Parathyroid adenoma (tissue), 2 donors: ENCODE measurements at regions not wholly inside any gene's neighbourhood (a gene's known extent, or its start where the extent isn't known, plus 50 kb on each side); places are given as distances from the start of the nearest gene placed in this dataset.
"Not testable (repeated sequence)": the region's sequence is repeated elsewhere in the genome, so short reads cannot be mapped to it uniquely, and the experiment has no call there.

ENCODE experiments used
- H2AFZ ChIP-seq: fragments of 300-600 bp; sonication (generic); one replicate; pipeline ENCODE4 v1.7.0; 2017; ENCODE audit warnings: antibody characterized with exemption, mild to moderate bottlenecking
- H3K27ac ChIP-seq: fragments of 300-600 bp; sonication (generic); one replicate; pipeline ENCODE4 v1.7.0; 2017
- H3K27me3 ChIP-seq: fragments of 300-600 bp; sonication (generic); one replicate; pipeline ENCODE4 v1.7.0; 2017; ENCODE audit warnings: low read length; ENCODE audit not compliant: control insufficient read depth, insufficient read depth
- H3K36me3 ChIP-seq: fragments of 300-600 bp; sonication (generic); one replicate; pipeline ENCODE4 v1.7.0; 2017; ENCODE audit warnings: low read length; ENCODE audit not compliant: control insufficient read depth, insufficient read depth
- H3K4me1 ChIP-seq: fragments of 300-600 bp; sonication (generic); one replicate; pipeline ENCODE4 v1.7.0; 2017; ENCODE audit warnings: control low read depth
- H3K4me2 ChIP-seq: fragments of 300-600 bp; sonication (generic); one replicate; pipeline ENCODE4 v1.7.0; 2017; ENCODE audit warnings: low read length
- H3K4me3 ChIP-seq: fragments of 300-600 bp; sonication (generic); one replicate; pipeline ENCODE4 v1.7.0; 2017; ENCODE audit warnings: low read depth, low read length
- H3K79me2 ChIP-seq: fragments of 300-600 bp; sonication (generic); one replicate; pipeline ENCODE4 v1.7.0; 2017; ENCODE audit warnings: control low read depth
- H3K9ac ChIP-seq: fragments of 300-600 bp; sonication (generic); one replicate; pipeline ENCODE4 v1.7.0; 2017; ENCODE audit warnings: mild to moderate bottlenecking
- H3K9me3 ChIP-seq: fragments of 300-600 bp; sonication (generic); one replicate; pipeline ENCODE4 v1.7.0; 2017; ENCODE audit warnings: low read length; ENCODE audit not compliant: control insufficient read depth
- CTCF ChIP-seq: fragments of 300-600 bp; sonication (generic); IDR thresholded peaks from one replicate; pipeline ENCODE4 v1.7.0; 2017; ENCODE audit warnings: antibody characterized with exemption, mild to moderate bottlenecking
- donor health status: primary hyperparathyroidism.

GRCh38 chr4:116632269-116632668, 453.1 kb downstream of the TRAM1L1 start:
- no peak overlapping the region for H3K4me2 ChIP-seq
- no peaks in the 10 kb centered on the region for H3K9me3 ChIP-seq
- H3K27ac ChIP-seq, result no peak overlapping the region
- no peak overlapping the region for H3K4me3 ChIP-seq
- H3K36me3 ChIP-seq, result no peaks in the 10 kb centered on the region
- TF ChIP-seq CTCF, result no peak
- no peaks in the 10 kb centered on the region for H3K4me1 ChIP-seq
- H3K27me3 ChIP-seq, result no peaks in the 10 kb centered on the region
- H2AFZ ChIP-seq, result no peak overlapping the region
- no peaks in the 10 kb centered on the region for H3K79me2 ChIP-seq
- no peak overlapping the region for H3K9ac ChIP-seq

GRCh38 chr4:116628598-116628997, 456.8 kb downstream of the TRAM1L1 start:
- Histone ChIP-seq H3K4me2 (no peak overlapping the region), H3K4me1 (no peaks in the 10 kb centered on the region), H3K79me2 (no peaks in the 10 kb centered on the region), H3K36me3 (no peaks in the 10 kb centered on the region), H3K27ac (no peak overlapping the region), H3K9ac (no peak overlapping the region), H3K9me3 (no peaks in the 10 kb centered on the region), H3K4me3 (no peak overlapping the region), H3K27me3 (no peaks in the 10 kb centered on the region), H2AFZ (no peak overlapping the region)
- TF ChIP-seq CTCF, result no peak

- Histone ChIP-seq H3K4me1 (no peaks in the 10 kb centered on the region), H3K36me3 (no peaks in the 10 kb centered on the region), H3K79me2 (no peaks in the 10 kb centered on the region), H2AFZ (no peak overlapping the region), H3K4me2 (no peak overlapping the region), H3K27me3 (no peaks in the 10 kb centered on the region), H3K27ac (no peak overlapping the region), H3K4me3 (no peak overlapping the region), H3K9me3 (no peaks in the 10 kb centered on the region), H3K9ac (no peak overlapping the region)
- no peak for TF ChIP-seq CTCF
These were observed 457.8 kb downstream of the TRAM1L1 start for GRCh38 chr4:116627545-116627944.

- not testable (repeated sequence) for H3K79me2 ChIP-seq, H3K36me3 ChIP-seq, H3K4me1 ChIP-seq, H3K27me3 ChIP-seq, H2AFZ ChIP-seq, H3K9ac ChIP-seq, H3K4me2 ChIP-seq, H3K9me3 ChIP-seq, H3K4me3 ChIP-seq, H3K27ac ChIP-seq
These were observed 465.9 kb downstream of the TRAM1L1 start for GRCh38 chr4:116619508-116619907.

GRCh38 chr4:116618638-116619037, 466.7 kb downstream of the TRAM1L1 start:
- Histone ChIP-seq H3K4me2 (no peak overlapping the region), H3K4me3 (no peak overlapping the region), H3K36me3 (no peaks in the 10 kb centered on the region), H3K9ac (no peak overlapping the region), H3K9me3 (no peaks in the 10 kb centered on the region), H2AFZ (no peak overlapping the region), H3K79me2 (no peaks in the 10 kb centered on the region), H3K27ac (no peak overlapping the region), H3K27me3 (no peaks in the 10 kb centered on the region), H3K4me1 (no peaks in the 10 kb centered on the region)
- TF ChIP-seq CTCF, result no peak
